ENCODE measurements at regions not wholly inside any gene's neighbourhood (a gene's known extent, or its start where the extent isn't known, plus 50 kb on each side); places are given as distances from the start of the nearest gene placed in this dataset.

DNA sequence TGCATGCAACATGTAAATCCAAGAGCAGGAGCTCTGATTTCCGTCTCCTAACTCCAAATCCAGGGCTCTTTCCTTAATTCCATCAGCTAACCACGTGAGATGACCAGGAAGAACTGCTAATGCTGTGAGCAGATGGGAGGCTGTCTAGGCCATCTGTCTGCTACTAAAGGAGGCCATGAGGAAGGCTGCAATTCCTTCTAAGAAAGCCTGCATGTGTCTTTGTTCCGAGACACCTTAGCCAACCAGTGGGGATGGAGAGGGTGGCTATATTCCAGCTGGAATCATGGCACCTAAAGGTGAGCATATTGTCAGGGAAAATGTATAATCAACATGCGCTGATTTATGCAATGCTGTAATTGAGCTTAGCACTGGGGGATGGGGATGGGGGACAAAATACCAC is 267.2 kb upstream of the CDH5 start:
- no peak overlapping the region for H3K4me3 ChIP-seq (ENCODE audit: severe bottlenecking)
- TF ChIP-seq, protein P1, sequence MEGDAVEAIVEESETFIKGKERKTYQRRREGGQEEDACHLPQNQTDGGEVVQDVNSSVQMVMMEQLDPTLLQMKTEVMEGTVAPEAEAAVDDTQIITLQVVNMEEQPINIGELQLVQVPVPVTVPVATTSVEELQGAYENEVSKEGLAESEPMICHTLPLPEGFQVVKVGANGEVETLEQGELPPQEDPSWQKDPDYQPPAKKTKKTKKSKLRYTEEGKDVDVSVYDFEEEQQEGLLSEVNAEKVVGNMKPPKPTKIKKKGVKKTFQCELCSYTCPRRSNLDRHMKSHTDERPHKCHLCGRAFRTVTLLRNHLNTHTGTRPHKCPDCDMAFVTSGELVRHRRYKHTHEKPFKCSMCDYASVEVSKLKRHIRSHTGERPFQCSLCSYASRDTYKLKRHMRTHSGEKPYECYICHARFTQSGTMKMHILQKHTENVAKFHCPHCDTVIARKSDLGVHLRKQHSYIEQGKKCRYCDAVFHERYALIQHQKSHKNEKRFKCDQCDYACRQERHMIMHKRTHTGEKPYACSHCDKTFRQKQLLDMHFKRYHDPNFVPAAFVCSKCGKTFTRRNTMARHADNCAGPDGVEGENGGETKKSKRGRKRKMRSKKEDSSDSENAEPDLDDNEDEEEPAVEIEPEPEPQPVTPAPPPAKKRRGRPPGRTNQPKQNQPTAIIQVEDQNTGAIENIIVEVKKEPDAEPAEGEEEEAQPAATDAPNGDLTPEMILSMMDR (IDR thresholded peaks at IDR 0.05; ENCODE audit: poor library complexity, severe bottlenecking), result no peak
- H3K4me1 ChIP-seq (ENCODE audit: insufficient read depth, poor library complexity, severe bottlenecking), result no peaks in the 10 kb centered on the region
- H3K9me3 ChIP-seq (ENCODE audit: severe bottlenecking), result no peaks in the 10 kb centered on the region
- no peaks in the 10 kb centered on the region for H3K27me3 ChIP-seq (ENCODE audit: insufficient read depth, poor library complexity, severe bottlenecking)
- H3K36me3 ChIP-seq (ENCODE audit: low read depth), result no peaks in the 10 kb centered on the region
- H3K27ac ChIP-seq (ENCODE audit: poor library complexity, severe bottlenecking), result no peak overlapping the region
- ATAC-seq (ENCODE audit: low read depth), result no peak
- DNase-seq (ENCODE audit: low spot score), result no peak

DNA sequence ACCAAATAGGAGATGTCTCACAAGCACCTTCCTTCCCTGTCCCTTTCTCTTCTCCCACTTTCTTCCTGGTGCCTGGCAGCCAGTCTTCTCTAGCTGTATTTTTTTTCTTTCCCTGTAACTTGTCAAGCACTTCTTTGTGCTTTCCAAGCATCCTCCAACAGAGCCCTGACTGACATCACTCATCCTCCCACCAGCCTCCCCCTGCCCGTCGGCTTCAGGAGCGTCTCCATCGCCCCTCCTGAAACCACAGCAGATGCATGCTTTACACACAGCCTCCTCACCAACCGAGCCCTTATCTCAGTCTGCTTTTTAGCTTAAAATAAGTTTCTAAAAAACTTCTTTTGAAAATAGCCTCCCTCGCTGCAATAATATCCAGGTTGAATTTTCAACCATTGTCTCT is 268.7 kb upstream of the CDH5 start:
- H3K4me1 ChIP-seq (ENCODE audit: insufficient read depth, poor library complexity, severe bottlenecking), result no peaks in the 10 kb centered on the region
- H3K27me3 ChIP-seq (ENCODE audit: insufficient read depth, poor library complexity, severe bottlenecking), result no peaks in the 10 kb centered on the region
- H3K27ac ChIP-seq (ENCODE audit: poor library complexity, severe bottlenecking), result no peak overlapping the region
- no peak for ATAC-seq (ENCODE audit: low read depth)
- no peaks in the 10 kb centered on the region for H3K9me3 ChIP-seq (ENCODE audit: severe bottlenecking)
- TF ChIP-seq, protein P1 (IDR thresholded peaks at IDR 0.05; ENCODE audit: poor library complexity, severe bottlenecking), result no peak
- H3K36me3 ChIP-seq (ENCODE audit: low read depth), result no peaks in the 10 kb centered on the region
- DNase-seq (ENCODE audit: low spot score), result no peak
- no peak overlapping the region for H3K4me3 ChIP-seq (ENCODE audit: severe bottlenecking)

DNA sequence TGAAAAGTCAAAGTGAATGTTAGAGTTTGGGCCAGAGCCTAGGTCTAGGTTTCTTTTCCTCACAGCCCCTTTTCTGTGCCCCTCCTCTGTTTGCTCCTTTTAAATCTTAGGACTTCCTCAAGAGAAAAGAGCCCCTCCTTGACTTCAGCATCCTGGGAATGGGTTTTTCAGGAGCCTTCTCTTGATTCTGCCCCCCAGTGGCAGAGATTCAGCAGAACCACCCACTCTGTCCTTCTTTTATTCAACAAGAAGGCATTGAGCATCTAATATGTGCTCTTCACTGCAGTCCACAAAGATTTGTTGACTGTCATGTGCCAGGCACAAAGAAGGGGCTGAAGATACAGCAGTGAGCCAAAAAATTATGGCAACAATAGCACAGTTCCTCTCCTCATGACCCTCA is 270.8 kb upstream of the CDH5 start:
- H3K9me3 ChIP-seq (ENCODE audit: severe bottlenecking), result no peaks in the 10 kb centered on the region
- H3K27me3 ChIP-seq (ENCODE audit: insufficient read depth, poor library complexity, severe bottlenecking), result no peaks in the 10 kb centered on the region
- no peak for ATAC-seq (ENCODE audit: low read depth)
- no peak overlapping the region for H3K27ac ChIP-seq (ENCODE audit: poor library complexity, severe bottlenecking)
- no peak overlapping the region for H3K4me3 ChIP-seq (ENCODE audit: severe bottlenecking)
- H3K36me3 ChIP-seq (ENCODE audit: low read depth), result no peaks in the 10 kb centered on the region
- H3K4me1 ChIP-seq (ENCODE audit: insufficient read depth, poor library complexity, severe bottlenecking), result no peaks in the 10 kb centered on the region
- DNase-seq (ENCODE audit: low spot score), result no peak
- TF ChIP-seq, protein P1 (IDR thresholded peaks at IDR 0.05; ENCODE audit: poor library complexity, severe bottlenecking), result no peak

GRCh38 chr16:66093191-66093590 is 273.3 kb upstream of the CDH5 start:
- Histone ChIP-seq H3K4me3 (ENCODE audit: severe bottlenecking) (no peak overlapping the region), H3K27ac (ENCODE audit: poor library complexity, severe bottlenecking) (no peak overlapping the region), H3K27me3 (ENCODE audit: insufficient read depth, poor library complexity, severe bottlenecking) (no peaks in the 10 kb centered on the region), H3K36me3 (ENCODE audit: low read depth) (no peaks in the 10 kb centered on the region), H3K9me3 (ENCODE audit: severe bottlenecking) (no peaks in the 10 kb centered on the region), H3K4me1 (ENCODE audit: insufficient read depth, poor library complexity, severe bottlenecking) (no peaks in the 10 kb centered on the region)
- DNase-seq (ENCODE audit: low spot score) (no peak), ATAC-seq (ENCODE audit: low read depth) (no peak)
- TF ChIP-seq, protein P1 (IDR thresholded peaks at IDR 0.05; ENCODE audit: poor library complexity, severe bottlenecking), result no peak

DNA sequence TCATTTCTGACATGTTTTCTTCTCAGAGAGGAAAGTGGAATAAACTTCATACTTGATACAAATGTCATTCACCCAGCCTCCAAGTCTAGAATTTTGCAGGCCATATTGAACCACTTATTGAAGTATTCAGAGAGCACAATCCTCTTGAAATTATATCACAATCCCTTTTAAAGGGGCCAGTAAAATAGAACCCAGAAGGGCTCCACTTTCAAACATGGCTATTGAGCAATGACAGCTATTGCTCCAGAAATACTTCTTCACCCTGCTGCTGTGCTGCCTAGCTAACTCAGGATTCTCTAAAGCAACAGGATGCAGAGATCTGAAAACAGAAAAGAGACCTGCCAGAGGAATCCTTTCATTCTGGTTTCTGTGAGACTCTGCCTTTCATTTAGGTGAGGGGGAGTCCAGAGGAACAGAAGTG is 275.0 kb upstream of the CDH5 start:
- Histone ChIP-seq H3K27ac (ENCODE audit: poor library complexity, severe bottlenecking) (no peak overlapping the region), H3K27me3 (ENCODE audit: insufficient read depth, poor library complexity, severe bottlenecking) (no peaks in the 10 kb centered on the region), H3K36me3 (ENCODE audit: low read depth) (no peaks in the 10 kb centered on the region), H3K9me3 (ENCODE audit: severe bottlenecking) (no peaks in the 10 kb centered on the region), H3K4me1 (ENCODE audit: insufficient read depth, poor library complexity, severe bottlenecking) (no peaks in the 10 kb centered on the region), H3K4me3 (ENCODE audit: severe bottlenecking) (no peak overlapping the region)
- TF ChIP-seq, protein P1 (IDR thresholded peaks at IDR 0.05; ENCODE audit: poor library complexity, severe bottlenecking), result no peak
- no peak for ATAC-seq (ENCODE audit: low read depth)
- no peak for DNase-seq (ENCODE audit: low spot score)
